ENCODE measurements at regions not wholly inside any gene's neighbourhood (a gene's known extent, or its start where the extent isn't known, plus 50 kb on each side); places are given as distances from the start of the nearest gene placed in this dataset.

DNA sequence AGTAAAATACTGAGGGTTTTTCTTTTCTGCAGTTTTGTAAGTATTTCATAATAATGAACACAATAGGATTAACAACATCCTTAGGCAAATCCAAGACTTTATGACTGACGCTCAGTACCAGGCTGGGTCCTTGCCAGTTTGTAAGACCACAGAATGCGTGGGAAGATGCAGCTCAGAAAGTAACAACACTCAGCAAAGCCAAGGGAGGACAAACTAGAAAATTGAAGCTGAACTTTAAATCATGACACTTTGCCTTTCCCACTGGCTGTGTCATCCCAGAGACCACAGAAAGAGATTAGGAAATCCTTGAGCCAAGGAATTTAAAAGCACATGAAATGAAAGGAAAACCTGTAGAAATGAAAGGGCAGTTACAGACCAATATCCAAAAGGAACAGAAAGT lies 426.3 kb upstream of the CHRM3 start:
- DNase-seq (ENCODE audit: low read depth, low spot score), result no peak
- Histone ChIP-seq H3K27ac (no peak overlapping the region), H3K9ac (ENCODE audit: insufficient read length) (no peak overlapping the region), H3K36me3 (ENCODE audit: insufficient read depth, low read length) (no peaks in the 10 kb centered on the region), H3K4me3 (no peak overlapping the region), H3K9me3 (ENCODE audit: low read depth, low read length) (no peaks in the 10 kb centered on the region)
- TF ChIP-seq POLR2AphosphoS5 (IDR thresholded peaks at IDR 0.05; ENCODE audit: borderline replicate concordance, low read depth, low read length) (no peak), FOXP2 (optimal IDR thresholded peaks at IDR 0.05; ENCODE audit: control extremely low read depth, extremely low read length, insufficient read depth) (no peak), EZH2 (IDR thresholded peaks at IDR 0.05) (no peak)

DNA sequence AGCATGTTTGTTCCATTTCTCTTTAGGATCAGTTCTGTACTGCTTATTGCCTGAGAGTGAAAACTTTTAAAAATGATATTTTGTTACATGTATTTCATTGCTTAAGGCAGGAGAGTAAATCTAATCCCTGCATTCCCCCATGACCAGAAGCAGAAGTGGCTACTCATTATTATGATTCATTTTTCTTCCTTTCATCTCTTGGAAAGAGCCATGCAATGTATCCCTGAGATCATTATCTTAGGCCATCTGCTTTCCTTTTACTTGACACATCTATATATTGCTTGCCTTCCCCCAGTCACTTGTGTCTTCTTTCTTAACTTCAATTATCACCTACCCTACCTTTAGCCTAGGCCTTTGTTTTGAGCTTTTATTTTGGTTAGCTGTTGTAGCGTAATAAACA lies 430.4 kb upstream of the CHRM3 start:
- H3K4me3 ChIP-seq, result no peak overlapping the region
- H3K36me3 ChIP-seq (ENCODE audit: insufficient read depth, low read length), result no peaks in the 10 kb centered on the region
- H3K9me3 ChIP-seq (ENCODE audit: low read depth, low read length), result no peaks in the 10 kb centered on the region
- no peak for DNase-seq (ENCODE audit: low read depth, low spot score)
- TF ChIP-seq FOXP2 (optimal IDR thresholded peaks at IDR 0.05; ENCODE audit: control extremely low read depth, extremely low read length, insufficient read depth), result no peak
- TF ChIP-seq EZH2 (IDR thresholded peaks at IDR 0.05), result no peak
- no peak for TF ChIP-seq POLR2AphosphoS5 (IDR thresholded peaks at IDR 0.05; ENCODE audit: borderline replicate concordance, low read depth, low read length)
- H3K9ac ChIP-seq (ENCODE audit: insufficient read length), result no peak overlapping the region
- H3K27ac ChIP-seq, result no peak overlapping the region

DNA sequence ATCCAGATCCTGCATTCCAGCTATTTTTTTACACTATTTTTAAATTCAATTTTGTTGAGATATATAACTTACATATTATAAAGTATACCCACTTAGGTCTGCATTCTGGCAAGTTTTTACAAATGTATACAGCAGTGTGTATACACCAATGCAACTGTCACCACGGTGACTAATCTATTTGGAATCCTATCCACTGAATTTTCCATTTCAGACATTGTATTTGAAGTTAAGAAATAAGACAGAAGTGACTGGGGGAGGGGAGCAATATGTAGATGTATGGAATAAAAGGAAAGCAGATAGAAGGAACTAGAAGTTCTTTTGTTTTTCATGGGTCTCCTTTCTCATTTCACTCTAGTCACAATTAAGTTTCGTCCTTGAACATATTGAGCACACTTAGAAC lies 431.5 kb upstream of the CHRM3 start:
- no peaks in the 10 kb centered on the region for H3K36me3 ChIP-seq (ENCODE audit: insufficient read depth, low read length)
- no peak overlapping the region for H3K27ac ChIP-seq
- no peak overlapping the region for H3K4me3 ChIP-seq
- H3K9me3 ChIP-seq (ENCODE audit: low read depth, low read length), result no peaks in the 10 kb centered on the region
- DNase-seq (ENCODE audit: low read depth, low spot score), result no peak
- TF ChIP-seq EZH2 (IDR thresholded peaks at IDR 0.05) (no peak), FOXP2 (optimal IDR thresholded peaks at IDR 0.05; ENCODE audit: control extremely low read depth, extremely low read length, insufficient read depth) (no peak), POLR2AphosphoS5 (IDR thresholded peaks at IDR 0.05; ENCODE audit: borderline replicate concordance, low read depth, low read length) (no peak)
- no peak overlapping the region for H3K9ac ChIP-seq (ENCODE audit: insufficient read length)

DNA sequence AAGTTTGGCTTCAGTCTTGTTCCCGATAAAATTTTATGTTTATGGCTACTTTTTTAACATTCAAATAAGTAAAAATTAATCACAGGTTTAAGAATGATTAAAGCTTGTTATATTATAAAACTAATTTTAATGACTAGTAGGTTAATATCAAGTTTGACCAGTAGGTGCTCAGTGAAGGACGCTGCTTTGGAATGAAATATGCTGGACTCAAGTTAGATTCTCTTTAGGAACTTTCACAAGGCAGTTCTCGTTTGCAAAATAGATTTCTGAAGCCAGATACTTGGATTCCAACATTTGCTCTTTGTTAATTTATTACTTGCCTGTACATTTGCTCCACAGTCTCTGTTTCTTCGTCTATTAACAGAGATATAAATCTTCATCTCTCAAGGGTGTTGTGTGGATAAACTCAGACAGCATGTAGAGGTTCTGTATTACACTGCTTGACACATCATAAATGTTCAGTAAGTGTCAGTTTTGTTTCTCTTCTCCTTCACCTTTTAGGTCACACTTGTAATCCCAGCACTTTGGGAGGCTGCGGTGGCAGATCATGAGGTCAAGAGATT lies 432.8 kb upstream of the CHRM3 start:
- Histone ChIP-seq H3K27ac (no peak overlapping the region), H3K9me3 (ENCODE audit: low read depth, low read length) (no peaks in the 10 kb centered on the region), H3K4me3 (no peak overlapping the region), H3K36me3 (ENCODE audit: insufficient read depth, low read length) (no peaks in the 10 kb centered on the region), H3K9ac (ENCODE audit: insufficient read length) (no peak overlapping the region)
- no peak for TF ChIP-seq POLR2AphosphoS5 (IDR thresholded peaks at IDR 0.05; ENCODE audit: borderline replicate concordance, low read depth, low read length)
- no peak for TF ChIP-seq EZH2 (IDR thresholded peaks at IDR 0.05)
- TF ChIP-seq FOXP2 (optimal IDR thresholded peaks at IDR 0.05; ENCODE audit: control extremely low read depth, extremely low read length, insufficient read depth), result no peak
- no peak for DNase-seq (ENCODE audit: low read depth, low spot score)

DNA sequence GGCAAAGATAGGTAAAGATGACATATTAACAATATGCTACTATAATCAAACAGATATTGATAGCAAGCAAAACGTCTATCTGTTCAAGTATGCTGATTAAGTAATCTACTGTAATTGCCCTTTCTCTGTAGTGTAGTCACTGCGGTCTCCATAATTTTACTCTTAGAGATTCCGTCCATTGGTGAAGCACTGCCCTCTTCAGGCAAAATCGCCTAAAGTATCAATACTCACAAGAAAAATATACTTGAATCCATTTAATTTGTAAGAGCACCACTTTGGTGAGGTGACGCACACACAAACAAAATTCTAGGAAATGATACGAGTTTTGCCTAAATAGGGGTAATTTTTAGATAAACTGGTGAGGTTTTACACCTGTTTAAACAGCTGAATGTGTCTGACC lies 434.6 kb upstream of the CHRM3 start:
- peak; percentile 35 for DNase-seq (ENCODE audit: low read depth, low spot score)
- Histone ChIP-seq H3K9me3 (ENCODE audit: low read depth, low read length) (no peaks in the 10 kb centered on the region), H3K27ac (no peak overlapping the region), H3K9ac (ENCODE audit: insufficient read length) (no peak overlapping the region), H3K4me3 (no peak overlapping the region), H3K36me3 (ENCODE audit: insufficient read depth, low read length) (no peaks in the 10 kb centered on the region)
- TF ChIP-seq POLR2AphosphoS5 (IDR thresholded peaks at IDR 0.05; ENCODE audit: borderline replicate concordance, low read depth, low read length) (no peak), EZH2 (IDR thresholded peaks at IDR 0.05) (no peak), FOXP2 (optimal IDR thresholded peaks at IDR 0.05; ENCODE audit: control extremely low read depth, extremely low read length, insufficient read depth) (no peak)

DNA sequence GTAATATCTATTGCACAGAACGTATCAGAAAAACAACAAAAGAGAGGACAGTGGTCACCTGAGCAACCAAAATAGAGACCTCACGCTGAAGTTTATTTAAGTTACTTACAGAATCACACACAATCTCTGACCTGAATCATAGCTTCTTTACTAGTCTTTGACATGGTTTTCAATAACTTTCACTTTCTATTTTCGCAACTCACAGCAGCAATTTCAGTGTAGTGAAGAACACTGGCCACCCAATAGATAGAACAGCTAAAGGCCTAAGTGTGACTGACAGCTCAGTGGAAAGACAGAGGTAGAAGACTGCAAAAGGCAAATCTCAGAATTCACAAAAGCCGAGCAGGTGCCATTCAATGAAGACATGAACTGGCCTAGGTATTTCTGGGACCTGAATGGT lies 435.6 kb upstream of the CHRM3 start:
- Histone ChIP-seq H3K36me3 (ENCODE audit: insufficient read depth, low read length) (no peaks in the 10 kb centered on the region), H3K4me3 (no peak overlapping the region), H3K27ac (no peak overlapping the region), H3K9ac (ENCODE audit: insufficient read length) (no peak overlapping the region), H3K9me3 (ENCODE audit: low read depth, low read length) (no peaks in the 10 kb centered on the region)
- DNase-seq (ENCODE audit: low read depth, low spot score), result no peak
- TF ChIP-seq POLR2AphosphoS5 (IDR thresholded peaks at IDR 0.05; ENCODE audit: borderline replicate concordance, low read depth, low read length) (no peak), FOXP2 (optimal IDR thresholded peaks at IDR 0.05; ENCODE audit: control extremely low read depth, extremely low read length, insufficient read depth) (no peak)

DNA sequence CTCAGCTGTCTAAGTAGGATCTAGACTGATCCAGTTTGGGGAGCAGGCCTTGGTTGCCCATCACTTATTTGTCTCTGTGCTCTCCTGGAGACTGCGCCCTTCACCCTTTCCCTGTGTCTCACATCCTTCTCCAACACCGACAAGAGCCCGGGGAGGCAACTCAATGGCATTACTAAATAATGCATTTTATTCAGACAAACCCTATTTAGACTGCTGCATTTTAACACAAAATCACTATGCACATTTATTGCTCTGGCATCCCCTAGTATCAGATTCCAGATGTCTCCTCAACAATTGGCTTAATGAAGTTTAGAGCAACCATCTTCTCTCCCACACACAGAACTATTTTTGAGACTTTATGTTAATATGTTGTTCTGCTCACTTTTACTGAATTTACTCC lies 436.4 kb upstream of the CHRM3 start:
- TF ChIP-seq EZH2 (IDR thresholded peaks at IDR 0.05) (no peak), FOXP2 (optimal IDR thresholded peaks at IDR 0.05; ENCODE audit: control extremely low read depth, extremely low read length, insufficient read depth) (no peak), POLR2AphosphoS5 (IDR thresholded peaks at IDR 0.05; ENCODE audit: borderline replicate concordance, low read depth, low read length) (no peak)
- no peak overlapping the region for H3K4me3 ChIP-seq
- no peaks in the 10 kb centered on the region for H3K9me3 ChIP-seq (ENCODE audit: low read depth, low read length)
- H3K27ac ChIP-seq, result no peak overlapping the region
- no peak for DNase-seq (ENCODE audit: low read depth, low spot score)
- H3K36me3 ChIP-seq (ENCODE audit: insufficient read depth, low read length), result no peaks in the 10 kb centered on the region
- H3K9ac ChIP-seq (ENCODE audit: insufficient read length), result no peak overlapping the region

DNA sequence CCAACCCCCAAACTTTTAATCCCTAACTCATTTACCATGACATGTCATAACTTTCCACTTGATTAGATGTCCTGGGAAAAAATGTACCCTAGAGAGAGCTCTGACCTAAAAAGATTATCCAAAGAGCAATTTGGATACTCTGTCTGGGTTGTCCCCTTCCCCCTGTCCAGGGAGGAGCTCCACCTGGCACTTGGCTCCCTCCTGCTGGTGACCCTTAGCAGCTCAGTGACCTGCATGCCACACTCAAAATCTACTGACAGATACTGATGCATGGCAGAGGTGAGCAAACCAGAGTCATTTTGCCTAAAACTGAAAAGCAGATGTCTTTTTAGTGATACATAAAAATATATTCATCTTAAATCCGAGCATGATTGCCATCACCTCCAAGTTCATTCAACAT lies 442.3 kb upstream of the CHRM3 start:
- H3K9me3 ChIP-seq (ENCODE audit: low read depth, low read length), result no peaks in the 10 kb centered on the region
- H3K36me3 ChIP-seq (ENCODE audit: insufficient read depth, low read length), result no peaks in the 10 kb centered on the region
- H3K27ac ChIP-seq, result no peak overlapping the region
- DNase-seq (ENCODE audit: low read depth, low spot score), result no peak
- no peak for TF ChIP-seq POLR2AphosphoS5 (IDR thresholded peaks at IDR 0.05; ENCODE audit: borderline replicate concordance, low read depth, low read length)
- no peak for TF ChIP-seq FOXP2 (optimal IDR thresholded peaks at IDR 0.05; ENCODE audit: control extremely low read depth, extremely low read length, insufficient read depth)
- no peak for TF ChIP-seq EZH2 (IDR thresholded peaks at IDR 0.05)
- no peak overlapping the region for H3K4me3 ChIP-seq
- no peak overlapping the region for H3K9ac ChIP-seq (ENCODE audit: insufficient read length)

DNA sequence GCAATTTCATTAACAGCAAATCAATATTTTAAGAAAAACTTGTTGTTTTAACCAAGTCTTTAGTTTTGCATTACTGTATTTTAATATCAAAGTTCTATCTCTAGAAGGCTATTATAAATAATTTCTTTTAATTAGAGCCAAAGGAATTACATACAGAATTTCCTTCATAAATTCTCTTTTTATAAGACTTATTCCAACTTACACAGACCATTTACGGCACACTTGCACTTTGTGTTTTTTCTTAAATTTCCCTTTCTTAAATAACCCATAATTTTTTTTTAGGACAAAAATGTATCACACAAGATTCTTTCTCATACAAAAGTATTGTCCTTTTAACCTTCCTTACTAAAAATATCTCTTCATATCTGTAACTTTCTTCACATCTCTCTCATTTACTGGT lies 458.5 kb upstream of the CHRM3 start:
- TF ChIP-seq FOXP2 (optimal IDR thresholded peaks at IDR 0.05; ENCODE audit: control extremely low read depth, extremely low read length, insufficient read depth), result no peak
- no peak for TF ChIP-seq POLR2AphosphoS5 (IDR thresholded peaks at IDR 0.05; ENCODE audit: borderline replicate concordance, low read depth, low read length)
- no peak for TF ChIP-seq EZH2 (IDR thresholded peaks at IDR 0.05)
- no peak for DNase-seq (ENCODE audit: low read depth, low spot score)
- Histone ChIP-seq H3K36me3 (ENCODE audit: insufficient read depth, low read length) (no peaks in the 10 kb centered on the region), H3K4me3 (no peak overlapping the region), H3K9ac (ENCODE audit: insufficient read length) (no peak overlapping the region), H3K9me3 (ENCODE audit: low read depth, low read length) (no peaks in the 10 kb centered on the region; the same call in 1 of the 2 replicates), H3K27ac (no peak overlapping the region)

All from SK-N-MC (cell line).